AG04449 (cell line): ENCODE measurements at regions not wholly inside any gene's neighbourhood (a gene's known extent, or its start where the extent isn't known, plus 50 kb on each side); places are given as distances from the start of the nearest gene placed in this dataset.

Experiments used
- CTCF ChIA-PET: fragments of 350-600 bp; formaldehyde crosslinking; extraction: SDS; loops from one replicate; lab custom pipeline; 2021; ENCODE audit warnings: antibody characterized with exemption; lab: Yijun Ruan, JAX
- POLR2A ChIA-PET: fragments of 400-600, 350-600 bp; formaldehyde crosslinking; extraction: SDS; loops from one replicate; lab custom pipeline; 2020; ENCODE audit warnings: antibody characterized with exemption, inconsistent platforms; lab: Yijun Ruan, JAX
- DNase-seq: peaks from one replicate; pipeline ENCODE4 v3.0.0-alpha.2; 2010; ENCODE audit warnings: low read depth, low spot score
- H3K4me3 ChIP-seq: 2 replicates; pipeline ENCODE4 v1.5.1; 2011; ENCODE audit warnings: low read depth, mild to moderate bottlenecking, control low read depth, low read length
- TF ChIP-seq, protein P1 (sequence below): IDR thresholded peaks from one replicate; pipeline ENCODE4 v1.5.1; 2011; ENCODE audit warnings: mild to moderate bottlenecking, moderate library complexity, low read length, control low read depth, inconsistent platforms; ENCODE audit not compliant: insufficient read depth; ENCODE audit errors: missing control alignments

- POLR2A ChIA-PET = no interaction called here
- DNase-seq = no peak
- no peak overlapping the region for H3K4me3 ChIP-seq
- CTCF ChIA-PET = no interaction called here
- TF ChIP-seq, protein P1, sequence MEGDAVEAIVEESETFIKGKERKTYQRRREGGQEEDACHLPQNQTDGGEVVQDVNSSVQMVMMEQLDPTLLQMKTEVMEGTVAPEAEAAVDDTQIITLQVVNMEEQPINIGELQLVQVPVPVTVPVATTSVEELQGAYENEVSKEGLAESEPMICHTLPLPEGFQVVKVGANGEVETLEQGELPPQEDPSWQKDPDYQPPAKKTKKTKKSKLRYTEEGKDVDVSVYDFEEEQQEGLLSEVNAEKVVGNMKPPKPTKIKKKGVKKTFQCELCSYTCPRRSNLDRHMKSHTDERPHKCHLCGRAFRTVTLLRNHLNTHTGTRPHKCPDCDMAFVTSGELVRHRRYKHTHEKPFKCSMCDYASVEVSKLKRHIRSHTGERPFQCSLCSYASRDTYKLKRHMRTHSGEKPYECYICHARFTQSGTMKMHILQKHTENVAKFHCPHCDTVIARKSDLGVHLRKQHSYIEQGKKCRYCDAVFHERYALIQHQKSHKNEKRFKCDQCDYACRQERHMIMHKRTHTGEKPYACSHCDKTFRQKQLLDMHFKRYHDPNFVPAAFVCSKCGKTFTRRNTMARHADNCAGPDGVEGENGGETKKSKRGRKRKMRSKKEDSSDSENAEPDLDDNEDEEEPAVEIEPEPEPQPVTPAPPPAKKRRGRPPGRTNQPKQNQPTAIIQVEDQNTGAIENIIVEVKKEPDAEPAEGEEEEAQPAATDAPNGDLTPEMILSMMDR = no peak
These were observed 239.6 kb upstream of the SHH start for GRCh38 chr7:156051884-156052283.

DNA sequence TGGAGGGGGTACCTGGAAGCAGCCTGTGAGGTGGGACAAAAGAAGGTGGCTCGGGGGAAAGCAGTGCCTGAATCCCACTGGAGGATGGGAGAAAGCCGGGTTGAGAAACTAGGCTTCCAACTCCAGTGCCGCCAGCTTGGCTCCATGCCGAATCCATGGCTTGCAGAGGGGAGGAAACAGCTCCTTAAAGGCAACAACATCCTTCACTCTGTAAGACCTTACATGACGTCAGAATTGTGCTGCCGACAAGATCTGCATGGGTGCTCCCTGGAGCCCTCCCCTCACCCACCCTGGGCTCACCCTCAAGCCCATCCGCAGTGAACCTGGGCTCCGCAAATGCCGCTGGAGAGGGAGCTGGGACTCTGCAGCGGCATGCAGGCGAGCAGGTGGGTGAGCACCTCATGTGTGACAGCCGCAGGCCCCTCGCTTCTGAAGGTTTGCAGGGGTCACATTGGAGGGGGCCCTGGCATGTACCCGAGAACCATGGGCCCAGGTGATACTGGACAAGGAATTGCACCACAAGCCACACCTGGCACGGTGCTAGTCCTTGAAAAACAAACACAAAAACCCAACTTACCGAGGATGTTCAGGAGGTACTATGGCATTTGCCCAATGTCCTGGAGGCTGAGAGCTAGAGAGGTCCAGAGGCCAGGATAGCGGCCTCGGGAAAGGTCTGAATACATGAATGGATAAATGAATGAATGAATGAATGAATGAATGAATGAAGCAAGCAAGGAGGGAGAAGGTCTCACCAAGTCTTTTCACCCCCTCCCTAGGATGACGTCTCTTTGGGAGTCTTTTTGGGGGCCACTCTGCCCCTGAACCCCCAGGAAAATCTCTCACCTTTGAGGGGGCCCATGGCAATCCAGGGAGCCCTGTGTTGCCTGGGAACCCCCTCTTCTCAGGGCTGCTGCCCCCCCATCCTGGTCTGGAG, 238.6 kb upstream of the SHH start:
- TF ChIP-seq, protein P1 = no peak
- POLR2A ChIA-PET = no interaction called here
- H3K4me3 ChIP-seq = no peak overlapping the region
- CTCF ChIA-PET = no interaction called here
- DNase-seq = no peak

- no peak for DNase-seq
- H3K4me3 ChIP-seq = no peak overlapping the region
- ChIA-PET POLR2A (no interaction called here), CTCF (no interaction called here)
- TF ChIP-seq, protein P1 = no peak
These were observed 237.1 kb upstream of the SHH start for GRCh38 chr7:156049366-156049765.

DNA sequence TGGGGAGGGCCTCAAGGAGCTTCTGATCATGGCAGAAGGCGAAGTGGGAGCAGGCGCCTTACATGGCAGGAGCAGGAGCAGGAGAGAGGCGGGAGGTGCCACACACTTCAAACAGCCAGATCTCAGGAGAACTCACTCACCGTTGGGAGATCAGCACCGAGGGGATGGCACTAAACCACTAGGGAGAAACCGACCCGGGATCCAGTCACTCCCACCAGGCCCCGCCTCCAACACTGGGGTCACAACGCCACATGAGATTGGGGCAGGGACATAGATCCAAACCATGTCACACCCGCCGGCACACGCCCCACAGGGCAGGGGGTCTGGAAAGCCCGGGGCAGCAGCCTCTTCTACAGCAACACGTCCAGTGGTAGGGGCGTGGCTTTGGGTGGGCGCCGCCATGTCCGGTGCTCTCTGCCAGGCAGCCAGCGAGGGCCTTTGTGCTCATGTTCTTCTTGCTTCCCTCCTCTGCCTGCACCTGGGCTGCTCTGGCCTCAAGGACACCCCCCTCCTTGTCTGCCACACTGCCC, 233.8 kb upstream of the SHH start:
- POLR2A ChIA-PET = no interaction called here
- no peak for DNase-seq
- CTCF ChIA-PET = no interaction called here
- H3K4me3 ChIP-seq = no peak overlapping the region
- TF ChIP-seq, protein P1 = no peak

GRCh38 chr7:156043416-156044178, 231.3 kb upstream of the SHH start:
- ChIA-PET CTCF (no interaction called here), POLR2A (no interaction called here)
- TF ChIP-seq, protein P1 = no peak
- no peak overlapping the region for H3K4me3 ChIP-seq
- no peak for DNase-seq

GRCh38 chr7:156041398-156041797, 229.1 kb upstream of the SHH start:
- no peak for DNase-seq
- H3K4me3 ChIP-seq = no peak overlapping the region
- TF ChIP-seq, protein P1 = no peak
- POLR2A ChIA-PET = no interaction called here
- CTCF ChIA-PET = no interaction called here
